Fibroblast of the aortic adventitia (primary cell): ENCODE measurements at regions not wholly inside any gene's neighbourhood (a gene's known extent, or its start where the extent isn't known, plus 50 kb on each side); places are given as distances from the start of the nearest gene placed in this dataset.
A peak's percentile ranks its signal among the peaks of the same experiment; 100 is the strongest.

Source experiments
- DNase-seq: peaks from one replicate; pipeline ENCODE4 v3.0.0-alpha.2; 2010; ENCODE audit warnings: low read depth
- H3K4me3 ChIP-seq: 2 replicates; pipeline ENCODE4 v1.5.1; 2011; ENCODE audit warnings: low read depth, mild to moderate bottlenecking, control low read depth, low read length, moderate library complexity
- CTCF ChIP-seq: IDR thresholded peaks from 2 replicates; pipeline ENCODE4 v1.5.1; 2011; ENCODE audit warnings: mild to moderate bottlenecking, low read length, control low read depth, inconsistent platforms; ENCODE audit not compliant: insufficient read depth

- no peak for TF ChIP-seq CTCF
- peak; percentile 13 for DNase-seq
- no peak overlapping the region for H3K4me3 ChIP-seq
Observed at GRCh38 chr12:25744313-25744712, 191.2 kb upstream of the LMNTD1 start.

DNA sequence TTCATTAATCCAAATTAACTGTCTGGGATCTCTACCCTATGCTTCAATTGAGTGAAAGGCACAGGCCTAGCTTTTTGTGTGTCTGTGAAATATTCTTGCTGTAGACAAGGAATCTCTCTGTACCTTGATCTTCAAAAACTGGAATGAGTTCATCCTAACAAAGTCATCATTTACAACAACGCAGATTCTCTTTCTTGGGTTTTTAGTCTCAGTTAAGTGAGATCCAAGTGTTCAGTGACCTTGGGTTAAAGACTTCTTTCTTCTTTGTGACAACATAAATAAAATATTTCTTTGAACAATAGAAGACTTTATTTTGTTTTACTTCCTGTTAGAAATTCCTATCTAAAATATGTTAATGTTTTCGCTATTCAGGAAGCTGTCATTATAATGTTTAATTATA lies 192.2 kb upstream of the LMNTD1 start:
- DNase-seq: no peak
- H3K4me3 ChIP-seq: no peak overlapping the region
- TF ChIP-seq CTCF: no peak

- no peak for DNase-seq
- TF ChIP-seq CTCF: no peak
- H3K4me3 ChIP-seq: no peak overlapping the region
Observed at GRCh38 chr12:25746131-25746530, 193.0 kb upstream of the LMNTD1 start.

DNA sequence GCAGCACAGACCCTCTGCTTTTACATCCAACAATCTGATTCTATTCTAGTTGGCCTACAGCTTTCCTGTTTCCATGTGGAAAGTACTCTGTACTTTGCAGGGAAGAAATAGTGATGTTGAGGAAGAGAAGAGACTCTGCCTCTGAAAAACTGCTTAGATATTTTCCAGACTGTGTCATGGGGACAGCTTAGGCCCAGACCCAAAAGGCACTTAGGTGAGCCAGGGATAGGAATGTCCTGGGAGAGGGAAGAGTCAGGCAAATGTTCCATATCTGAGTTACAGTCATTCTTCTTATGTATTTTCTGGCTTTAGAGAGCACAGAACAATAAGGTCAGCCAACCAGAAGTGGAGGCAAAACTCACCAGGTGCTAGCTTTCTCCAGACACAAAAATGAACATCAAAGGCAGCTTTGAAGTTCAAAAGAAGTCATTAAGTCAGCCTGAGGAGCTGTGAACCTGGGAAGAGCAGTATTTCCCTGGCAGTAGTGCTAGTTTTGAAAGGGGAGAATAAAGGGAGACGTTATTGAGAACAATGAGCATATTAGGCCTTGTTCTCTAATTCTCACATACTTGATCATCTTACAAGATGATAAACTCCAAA lies 199.7 kb upstream of the LMNTD1 start:
- DNase-seq: no peak
- TF ChIP-seq CTCF: no peak
- H3K4me3 ChIP-seq: no peak overlapping the region

- TF ChIP-seq CTCF: no peak
- H3K4me3 ChIP-seq: no peak overlapping the region
- DNase-seq: no peak
Observed at GRCh38 chr12:25755136-25755970, 202.3 kb upstream of the LMNTD1 start.

GRCh38 chr12:25755971-25756260 lies 202.6 kb upstream of the RASSF8 start:
- DNase-seq: no peak
- no peak for TF ChIP-seq CTCF
- no peak overlapping the region for H3K4me3 ChIP-seq
